Spleen (tissue), 11 donors: ENCODE measurements at regions not wholly inside any gene's neighbourhood (a gene's known extent, or its start where the extent isn't known, plus 50 kb on each side); places are given as distances from the start of the nearest gene placed in this dataset.

Experiments used
- DNase-seq: peaks from one replicate; pipeline ENCODE4 v3.0.0-alpha.2; 2020
- H3K27ac ChIP-seq, 8 donors: fragments of 200-600 bp; sonication (generic) in 7 of 8; 1 replicate in 4 of 8; 2 replicates in 4 of 8; pipeline versions ENCODE4 v1.5.0 to v1.8.0; 2016 to 2021; ENCODE audit warnings: inconsistent platforms in 4 of 8, mild to moderate bottlenecking in 4 of 8, moderate library complexity in 1 of 8
- H3K27me3 ChIP-seq, 7 donors: fragments of 200-600 bp; sonication (generic) in 6 of 7; replicated peaks in 1 of 7; 1 replicate in 4 of 7; 2 replicates in 3 of 7; pipeline versions ENCODE4 v1.5.0 to v1.8.0; 2016 to 2021; ENCODE audit warnings: inconsistent platforms in 3 of 7, mild to moderate bottlenecking in 1 of 7
- H3K36me3 ChIP-seq, 6 donors: fragments of 200-600 bp; sonication (generic) in 5 of 6; 1 replicate in 4 of 6; 2 replicates in 2 of 6; pipeline versions ENCODE4 v1.5.0 to v1.8.0; 2016 to 2021; ENCODE audit warnings: inconsistent platforms in 2 of 6
- H3K4me1 ChIP-seq, 6 donors: fragments of 200-600 bp; sonication (generic) in 5 of 6; 1 replicate in 3 of 6; 2 replicates in 3 of 6; pipeline versions ENCODE4 v1.5.0 to v1.8.0; 2016 to 2021; ENCODE audit warnings: inconsistent platforms in 3 of 6
- H3K4me3 ChIP-seq, 8 donors: fragments of 200-600 bp; sonication (generic) in 7 of 8; 1 replicate in 4 of 8; 2 replicates in 4 of 8; pipeline versions ENCODE4 v1.5.0 to v1.8.0; 2016 to 2021; ENCODE audit warnings: inconsistent platforms in 4 of 8, mild to moderate bottlenecking in 4 of 8, moderate library complexity in 2 of 8
- H3K9me3 ChIP-seq, 8 donors: fragments of 200-600 bp; sonication (generic) in 7 of 8; 1 replicate in 4 of 8; 2 replicates in 4 of 8; pipeline versions ENCODE4 v1.5.0 to v1.8.0; 2016 to 2021; ENCODE audit warnings: inconsistent platforms in 4 of 8
- POLR2A ChIP-seq, 3 donors: fragments of 450-650 bp; IDR thresholded peaks; one replicate each; pipeline ENCODE4 v1.5.1; 2017; ENCODE audit warnings: antibody characterized with exemption in 3 of 3, mild to moderate bottlenecking in 1 of 3
- POLR2AphosphoS5 ChIP-seq, 3 donors: sonication (generic); formaldehyde crosslinking; IDR thresholded peaks; one replicate each; pipeline ENCODE4 v1.5.1; 2017; ENCODE audit warnings: antibody characterized with exemption in 3 of 3
- WGBS, 5 donors: extraction: QIAGEN DNeasy Blood & Tissue Kit in 3 of 5; methylation state at CpG; one replicate each; pipeline versions ENCODE4 v1.1.5 to v1.1.7; 2013 to 2018; 5-methylcytosine and 5-hydroxymethylcytosine counted together
- intact Hi-C: fragments of 100-400 bp; cut with DNase I; formaldehyde crosslinking; loops from one replicate; pipeline ENCODE4 v1.15.0; 2023; ENCODE audit warnings: low total_unique reads
- TF ChIP-seq, protein P1 (sequence below), 11 experiments: fragments of 200-600 bp in 7 of 11; fragments of 450-650 bp in 4 of 11; sonication (generic) in 4 of 11; IDR thresholded peaks in 8 of 11; conservative IDR thresholded peaks in 3 of 11; 1 replicate in 7 of 11; 2 replicates in 4 of 11; pipeline versions ENCODE4 v1.4.0 to v1.8.0; 2016 to 2021; ENCODE audit warnings: antibody characterized with exemption in 11 of 11, inconsistent platforms in 4 of 11, mild to moderate bottlenecking in 1 of 11
- donor health status: healthy with polysubstance abuse.
- donor health status: DM: no; HTN: no; CAD: no; lungs with moderate emphysema.
- donor health status: DM: no; HTN: no; CAD: no.
- donor health status: Bipolar disorder and iron deficiency.
- donor health status: healthy.
- donor health status: DM: no; HTN: no; CAD: no.
- donor health status: DM: yes; HTN: yes; CAD: no.

DNA sequence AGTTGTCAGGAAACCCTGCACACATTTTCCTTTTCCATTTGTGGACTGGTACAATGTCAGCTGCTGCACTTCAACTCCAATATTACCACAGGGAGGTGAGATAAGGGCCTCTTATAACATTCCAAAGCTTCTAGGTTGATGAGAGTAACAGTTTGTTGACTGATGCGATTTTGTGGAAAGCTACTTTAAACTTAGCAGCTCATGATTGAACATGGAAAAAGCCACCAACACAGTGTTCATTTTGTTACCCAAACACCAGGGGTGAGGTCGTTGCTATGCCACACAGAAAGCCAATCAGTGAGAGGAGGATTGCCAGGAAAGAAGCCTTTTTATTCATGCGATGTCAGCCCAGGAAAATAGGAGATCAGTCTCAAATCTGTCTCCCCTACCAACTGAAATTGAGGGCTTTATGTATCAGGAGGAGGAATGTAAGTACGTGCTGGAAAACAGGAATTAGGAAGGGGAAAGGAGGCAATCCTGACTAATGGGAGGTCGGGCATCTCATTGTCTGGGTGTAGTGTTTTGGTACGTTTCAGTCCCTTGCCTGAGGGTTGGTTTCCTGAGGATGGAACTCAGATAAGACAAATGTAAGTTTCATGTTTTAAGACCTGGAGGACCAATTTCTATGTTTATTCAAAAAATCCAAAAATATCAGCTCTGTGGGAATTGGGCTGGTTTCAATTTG lies 92.7 kb upstream of the PLEKHA5 start:
- WGBS, 5 donors, result 64 to 78% (median 67%) methylated on average over 6 of the region's 6 CpGs
- intact Hi-C loops, result no loop called here
- Histone ChIP-seq H3K4me3 (no peak overlapping the region), H3K36me3 (no peaks in the 10 kb centered on the region), H3K9me3 (peaks cover 0 to 22% (median 13%) of the 10 kb centered on the region in 8 donors), H3K27ac (no peak overlapping the region), H3K27me3 (no peaks in the 10 kb centered on the region), H3K4me1 (no peaks in the 10 kb centered on the region)
- TF ChIP-seq, protein P1, sequence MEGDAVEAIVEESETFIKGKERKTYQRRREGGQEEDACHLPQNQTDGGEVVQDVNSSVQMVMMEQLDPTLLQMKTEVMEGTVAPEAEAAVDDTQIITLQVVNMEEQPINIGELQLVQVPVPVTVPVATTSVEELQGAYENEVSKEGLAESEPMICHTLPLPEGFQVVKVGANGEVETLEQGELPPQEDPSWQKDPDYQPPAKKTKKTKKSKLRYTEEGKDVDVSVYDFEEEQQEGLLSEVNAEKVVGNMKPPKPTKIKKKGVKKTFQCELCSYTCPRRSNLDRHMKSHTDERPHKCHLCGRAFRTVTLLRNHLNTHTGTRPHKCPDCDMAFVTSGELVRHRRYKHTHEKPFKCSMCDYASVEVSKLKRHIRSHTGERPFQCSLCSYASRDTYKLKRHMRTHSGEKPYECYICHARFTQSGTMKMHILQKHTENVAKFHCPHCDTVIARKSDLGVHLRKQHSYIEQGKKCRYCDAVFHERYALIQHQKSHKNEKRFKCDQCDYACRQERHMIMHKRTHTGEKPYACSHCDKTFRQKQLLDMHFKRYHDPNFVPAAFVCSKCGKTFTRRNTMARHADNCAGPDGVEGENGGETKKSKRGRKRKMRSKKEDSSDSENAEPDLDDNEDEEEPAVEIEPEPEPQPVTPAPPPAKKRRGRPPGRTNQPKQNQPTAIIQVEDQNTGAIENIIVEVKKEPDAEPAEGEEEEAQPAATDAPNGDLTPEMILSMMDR (IDR thresholded peaks at IDR 0.05 in 8 of 11, conservative IDR thresholded peaks at IDR 0.05 in 3 of 11), result no peak
- TF ChIP-seq POLR2AphosphoS5 (IDR thresholded peaks at IDR 0.05), result no peak
- no peak for DNase-seq

DNA sequence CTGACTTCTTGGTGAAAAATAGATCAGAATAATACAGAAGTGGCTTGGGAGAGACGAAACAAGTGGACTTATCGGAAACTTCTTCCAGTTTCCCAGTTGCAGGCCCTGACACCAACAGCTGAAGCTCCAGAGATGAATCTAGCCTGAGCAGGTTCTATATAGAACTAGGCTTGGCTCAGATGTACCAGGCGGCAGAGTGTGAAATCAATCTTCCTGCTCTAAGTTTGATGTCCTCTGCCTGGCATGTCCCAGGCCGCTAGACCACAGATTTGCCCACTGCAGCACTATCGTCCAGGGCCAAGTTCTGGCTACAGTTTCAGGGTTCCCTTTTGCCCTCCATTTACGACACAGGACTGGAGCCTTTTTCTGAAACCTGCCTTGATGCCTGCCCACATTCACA lies 91.3 kb upstream of the PLEKHA5 start:
- DNase-seq, result no peak
- WGBS, 5 donors, result 71 to 77% (median 73%) methylated on average over 6 of the region's 6 CpGs
- Histone ChIP-seq H3K27ac (no peak overlapping the region), H3K4me3 (no peak overlapping the region), H3K4me1 (no peaks in the 10 kb centered on the region), H3K36me3 (no peaks in the 10 kb centered on the region), H3K9me3 (peaks cover 0 to 8% (median 3%) of the 10 kb centered on the region in 8 donors), H3K27me3 (no peaks in the 10 kb centered on the region)
- TF ChIP-seq POLR2A (IDR thresholded peaks at IDR 0.05) (no peak), POLR2AphosphoS5 (IDR thresholded peaks at IDR 0.05) (no peak)
- TF ChIP-seq, protein P1 (IDR thresholded peaks at IDR 0.05 in 8 of 11, conservative IDR thresholded peaks at IDR 0.05 in 3 of 11), result no peak
- intact Hi-C loops, result no loop called here

DNA sequence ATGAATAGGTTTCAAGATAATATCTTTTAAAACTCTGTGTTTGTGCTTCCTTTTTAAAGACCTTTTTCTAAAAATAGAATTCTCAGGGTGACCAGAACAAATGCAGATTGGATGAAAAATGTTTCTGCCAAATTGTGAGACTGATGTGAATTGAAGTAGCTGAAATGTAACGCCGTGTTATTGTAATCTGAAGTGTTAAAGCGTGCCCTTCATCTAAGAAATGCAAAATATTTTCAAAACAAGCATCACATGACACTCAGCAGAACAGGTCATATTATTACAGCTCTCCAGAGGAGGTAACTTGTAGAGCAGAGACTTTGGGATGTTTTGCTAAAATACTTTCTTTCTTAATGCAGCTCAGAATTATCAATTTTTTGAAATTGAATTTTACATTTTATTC lies 90.0 kb upstream of the PLEKHA5 start:
- Histone ChIP-seq H3K27ac (no peak overlapping the region), H3K27me3 (no peaks in the 10 kb centered on the region), H3K4me1 (no peaks in the 10 kb centered on the region), H3K9me3 (no peaks in the 10 kb centered on the region), H3K4me3 (no peak overlapping the region), H3K36me3 (no peaks in the 10 kb centered on the region)
- no peak for DNase-seq
- no peak for TF ChIP-seq POLR2A (IDR thresholded peaks at IDR 0.05)
- TF ChIP-seq POLR2AphosphoS5 (IDR thresholded peaks at IDR 0.05), result no peak
- TF ChIP-seq, protein P1 (IDR thresholded peaks at IDR 0.05 in 8 of 11, conservative IDR thresholded peaks at IDR 0.05 in 3 of 11), result no peak
- WGBS, 5 donors, result 49 to 64% (median 61%) methylated on average over 3 of the region's 3 CpGs
- intact Hi-C loops, result no loop called here

DNA sequence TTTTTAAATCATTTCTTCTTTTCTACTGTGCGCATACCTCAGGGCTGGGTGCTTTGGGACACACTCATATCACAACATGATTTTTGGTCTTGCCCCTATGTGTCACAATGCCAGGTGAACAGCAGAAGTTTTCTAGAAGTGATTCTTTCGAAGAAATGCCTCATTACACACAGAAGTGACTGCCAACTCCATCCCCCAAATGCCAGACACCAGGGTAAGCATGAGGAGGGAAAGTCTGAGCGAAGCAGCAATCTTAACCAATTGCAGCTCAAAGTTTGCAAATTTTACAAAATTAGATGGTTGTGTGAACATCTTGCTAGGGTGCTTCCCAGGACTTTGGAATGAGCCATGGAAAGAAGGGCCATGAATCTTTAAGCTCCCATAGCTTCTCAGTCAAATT lies 87.3 kb upstream of the PLEKHA5 start:
- no peak overlapping the region for H3K4me3 ChIP-seq
- TF ChIP-seq, protein P1 (IDR thresholded peaks at IDR 0.05 in 8 of 11, conservative IDR thresholded peaks at IDR 0.05 in 3 of 11), result no peak
- TF ChIP-seq POLR2A (IDR thresholded peaks at IDR 0.05), result no peak
- no peak for TF ChIP-seq POLR2AphosphoS5 (IDR thresholded peaks at IDR 0.05)
- 82 to 94% (median 87%) methylated on average over 3 of the region's 3 CpGs for WGBS, 5 donors

More for the DNA sequence above, 87.3 kb upstream of the PLEKHA5 start:
- no peaks in the 10 kb centered on the region for H3K4me1 ChIP-seq
- intact Hi-C loops, result no loop called here
- H3K27ac ChIP-seq, result no peak overlapping the region
- peaks cover 0 to 5% (median 0%) of the 10 kb centered on the region in 8 donors for H3K9me3 ChIP-seq
- no peak for DNase-seq
- no peaks in the 10 kb centered on the region for H3K27me3 ChIP-seq
- no peaks in the 10 kb centered on the region for H3K36me3 ChIP-seq
